OCI-LY7 (cell line): ENCODE measurements at regions not wholly inside any gene's neighbourhood (a gene's known extent, or its start where the extent isn't known, plus 50 kb on each side); places are given as distances from the start of the nearest gene placed in this dataset.

Experiments
- BruUV-seq: library from RNA; stranded (reverse); fragments of 400-500 nt; replicated peaks from 2 replicates; lab custom pipeline; 2021; lab: Mats Ljungman, UMichigan
- CTCF ChIA-PET: fragments of 300-600 bp; sonication (Branson Sonifier 250); formaldehyde crosslinking; loops from one replicate; lab custom pipeline; 2022; ENCODE audit warnings: antibody characterized with exemption; ENCODE audit not compliant: unreplicated experiment; lab: Charles Lee
- POLR2A ChIA-PET: fragments of 300-600 bp; sonication (Branson Sonifier 250); formaldehyde crosslinking; loops from one replicate; lab custom pipeline; 2022; ENCODE audit warnings: antibody characterized with exemption; lab: Charles Lee
- DNase-seq: peaks from one replicate; pipeline ENCODE4 v3.0.0-alpha.2; 2015; ENCODE audit warnings: low spot score
- H2AFZ ChIP-seq: fragments of 200-600 bp; sonication (generic), shearing (Covaris generic); 2 replicates; pipeline ENCODE4 v1.6.1; 2014; ENCODE audit warnings: mild to moderate bottlenecking, antibody characterized with exemption, low read length, moderate library complexity
- H3K27ac ChIP-seq: fragments of 200-600 bp; sonication (generic); 2 replicates; pipeline ENCODE4 v1.5.1; 2014; ENCODE audit warnings: mixed run types, low read depth, mild to moderate bottlenecking, moderate library complexity, low read length, inconsistent platforms; ENCODE audit not compliant: poor library complexity, severe bottlenecking
- H3K36me3 ChIP-seq: fragments of 200-600 bp; sonication (generic); 2 replicates; pipeline ENCODE4 v1.6.1; 2014; ENCODE audit warnings: mild to moderate bottlenecking, antibody characterized with exemption, low read length, moderate library complexity, mixed read lengths; ENCODE audit not compliant: insufficient read depth
- H3K4me1 ChIP-seq: fragments of 200-600 bp; sonication (generic); 2 replicates; pipeline ENCODE4 v1.5.1; 2014; ENCODE audit warnings: mild to moderate bottlenecking, low read length; ENCODE audit not compliant: insufficient read depth, poor library complexity, severe bottlenecking
- H3K4me2 ChIP-seq: fragments of 200-600 bp; sonication (generic); 2 replicates; pipeline ENCODE4 v1.6.1; 2014; ENCODE audit warnings: mild to moderate bottlenecking, low read length
- H3K4me3 ChIP-seq: fragments of 200-600 bp; sonication (generic); 2 replicates; pipeline ENCODE4 v1.5.1; 2014; ENCODE audit warnings: mild to moderate bottlenecking, low read depth, low read length; ENCODE audit not compliant: poor library complexity, severe bottlenecking
- H3K79me2 ChIP-seq: fragments of 200-600 bp; sonication (generic); 2 replicates; pipeline ENCODE4 v1.6.1; 2016; ENCODE audit warnings: low read depth, mild to moderate bottlenecking, low read length, moderate library complexity, mixed read lengths; ENCODE audit not compliant: insufficient read depth
- H3K9me2 ChIP-seq: fragments of 200-600 bp; sonication (generic); 2 replicates; pipeline ENCODE4 v1.6.1; 2016; ENCODE audit warnings: mild to moderate bottlenecking, low read length, mixed read lengths; ENCODE audit not compliant: insufficient read depth
- H3K9me3 ChIP-seq: fragments of 200-600 bp; sonication (generic); 2 replicates; pipeline ENCODE4 v1.6.1; 2014; ENCODE audit warnings: mild to moderate bottlenecking, mixed run types, low read length, mixed read lengths
- H4K20me1 ChIP-seq: fragments of 200-600 bp; sonication (generic); 2 replicates; pipeline ENCODE4 v1.6.1; 2014; ENCODE audit warnings: mild to moderate bottlenecking, antibody characterized with exemption, low read length, moderate library complexity, mixed read lengths; ENCODE audit not compliant: insufficient read depth
- EZH2phosphoT487 ChIP-seq: fragments of 200-600 bp; sonication (generic); IDR thresholded peaks from 2 replicates; pipeline ENCODE4 v1.6.1; 2018; ENCODE audit warnings: low read depth, borderline replicate concordance, mild to moderate bottlenecking, mixed run types, antibody characterized with exemption, low read length, moderate library complexity, mixed read lengths
- intact Hi-C: fragments of 100-400 bp; cut with micrococcal nuclease; formaldehyde crosslinking; loops from one replicate; pipeline ENCODE4 v1.10.0; 2022; ENCODE audit not compliant: unreplicated experiment
- TF ChIP-seq, protein P1 (sequence below): fragments of 200-600 bp; sonication (generic); conservative IDR thresholded peaks from 2 replicates; pipeline ENCODE4 v1.5.1; 2014; ENCODE audit warnings: mild to moderate bottlenecking, antibody characterized with exemption, low read length, moderate library complexity, mixed read lengths

DNA sequence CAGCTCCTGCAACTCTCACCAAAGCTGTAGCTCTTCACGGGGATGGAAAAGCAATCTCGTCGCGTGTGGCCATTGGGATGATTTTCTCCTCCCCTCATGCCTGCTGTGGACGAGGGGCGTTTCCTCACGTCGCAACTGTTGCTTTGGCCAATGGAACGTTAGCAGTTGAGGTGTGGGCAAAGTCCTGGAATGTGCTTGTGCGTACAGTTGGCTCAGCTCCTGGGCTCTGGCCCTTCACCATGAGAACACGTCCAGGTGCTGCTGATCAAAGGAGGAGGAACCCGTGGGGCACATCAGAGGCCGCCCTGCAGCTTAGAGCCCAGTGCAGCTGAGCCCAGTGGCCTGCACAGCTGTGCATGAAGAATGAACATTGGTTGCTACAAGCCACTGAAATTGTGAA is 186.1 kb downstream of the TJP1 start:
- Histone ChIP-seq H3K4me3 (no peak overlapping the region), H3K27ac (no peak overlapping the region), H3K79me2 (no peaks in the 10 kb centered on the region), H3K4me2 (no peak overlapping the region), H3K9me2 (no peaks in the 10 kb centered on the region), H2AFZ (no peak overlapping the region), H3K9me3 (no peaks in the 10 kb centered on the region), H4K20me1 (no peaks in the 10 kb centered on the region), H3K4me1 (no peaks in the 10 kb centered on the region), H3K36me3 (no peaks in the 10 kb centered on the region)
- POLR2A ChIA-PET, result no interaction called here
- intact Hi-C loops, result no loop called here
- no TSS peak for BruUV-seq
- TF ChIP-seq, protein P1, sequence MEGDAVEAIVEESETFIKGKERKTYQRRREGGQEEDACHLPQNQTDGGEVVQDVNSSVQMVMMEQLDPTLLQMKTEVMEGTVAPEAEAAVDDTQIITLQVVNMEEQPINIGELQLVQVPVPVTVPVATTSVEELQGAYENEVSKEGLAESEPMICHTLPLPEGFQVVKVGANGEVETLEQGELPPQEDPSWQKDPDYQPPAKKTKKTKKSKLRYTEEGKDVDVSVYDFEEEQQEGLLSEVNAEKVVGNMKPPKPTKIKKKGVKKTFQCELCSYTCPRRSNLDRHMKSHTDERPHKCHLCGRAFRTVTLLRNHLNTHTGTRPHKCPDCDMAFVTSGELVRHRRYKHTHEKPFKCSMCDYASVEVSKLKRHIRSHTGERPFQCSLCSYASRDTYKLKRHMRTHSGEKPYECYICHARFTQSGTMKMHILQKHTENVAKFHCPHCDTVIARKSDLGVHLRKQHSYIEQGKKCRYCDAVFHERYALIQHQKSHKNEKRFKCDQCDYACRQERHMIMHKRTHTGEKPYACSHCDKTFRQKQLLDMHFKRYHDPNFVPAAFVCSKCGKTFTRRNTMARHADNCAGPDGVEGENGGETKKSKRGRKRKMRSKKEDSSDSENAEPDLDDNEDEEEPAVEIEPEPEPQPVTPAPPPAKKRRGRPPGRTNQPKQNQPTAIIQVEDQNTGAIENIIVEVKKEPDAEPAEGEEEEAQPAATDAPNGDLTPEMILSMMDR, result no peak
- TF ChIP-seq EZH2phosphoT487, result no peak
- DNase-seq, result no peak
- CTCF ChIA-PET, result no interaction called here

DNA sequence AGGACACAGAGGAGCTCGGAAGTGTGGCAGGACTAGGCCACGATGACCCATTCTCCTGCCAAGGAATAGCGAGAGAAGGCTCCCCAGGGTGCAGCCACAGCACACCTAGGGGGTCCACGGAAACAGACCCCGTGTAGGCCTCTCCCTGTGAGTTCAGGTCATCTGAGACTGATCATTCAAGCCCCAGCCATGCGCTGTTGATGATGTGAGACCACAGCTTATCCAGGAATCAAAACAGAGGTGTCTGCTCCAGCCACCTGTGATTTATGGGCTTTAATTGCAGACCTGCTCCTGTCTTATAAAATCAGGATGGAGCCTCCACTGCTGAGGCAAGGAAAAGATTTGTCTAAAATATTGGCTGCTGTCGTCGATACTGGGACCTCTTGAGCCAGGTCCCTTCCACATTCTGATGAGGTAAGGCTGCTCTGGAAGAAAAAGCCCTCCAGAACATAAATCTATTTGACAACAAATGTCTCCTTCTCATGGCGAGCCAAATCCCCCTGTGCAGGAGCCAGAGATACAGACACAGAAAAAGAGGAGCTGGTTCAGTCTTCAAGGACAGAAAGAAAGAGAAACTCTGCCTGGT is 186.7 kb downstream of the TJP1 start:
- intact Hi-C loops, result no loop called here
- POLR2A ChIA-PET, result no interaction called here
- TF ChIP-seq, protein P1, result no peak
- TF ChIP-seq EZH2phosphoT487, result no peak
- no TSS peak for BruUV-seq
- no peaks in the 10 kb centered on the region for H4K20me1 ChIP-seq
- H3K9me3 ChIP-seq, result no peaks in the 10 kb centered on the region
- no peak overlapping the region for H3K27ac ChIP-seq
- no peak overlapping the region for H2AFZ ChIP-seq
- H3K9me2 ChIP-seq, result no peaks in the 10 kb centered on the region
- no peaks in the 10 kb centered on the region for H3K36me3 ChIP-seq
- no peaks in the 10 kb centered on the region for H3K4me1 ChIP-seq
- no peak overlapping the region for H3K4me2 ChIP-seq
- CTCF ChIA-PET, result no interaction called here
- H3K4me3 ChIP-seq, result no peak overlapping the region
- H3K79me2 ChIP-seq, result no peaks in the 10 kb centered on the region
- no peak for DNase-seq

DNA sequence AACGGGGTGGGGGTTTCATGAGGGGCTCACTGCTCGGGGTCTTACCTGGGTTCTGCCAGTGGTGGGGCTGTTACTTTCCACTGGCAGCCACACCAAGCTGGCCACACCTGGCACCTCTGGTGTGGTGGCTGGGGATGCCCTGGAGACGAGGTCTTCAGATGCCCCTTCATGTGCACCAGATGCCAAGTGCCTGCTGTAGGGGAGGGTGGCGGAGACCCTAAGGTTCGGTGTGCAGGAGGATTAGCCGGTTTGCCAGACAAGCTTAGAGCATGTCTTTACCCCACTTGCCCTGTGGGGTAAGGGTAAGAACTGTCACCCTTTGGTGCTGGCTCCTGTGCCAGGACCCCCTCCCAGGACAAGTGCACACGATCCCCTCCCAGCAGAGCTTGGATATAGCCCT is 188.3 kb downstream of the TJP1 start:
- ChIA-PET CTCF (no interaction called here), POLR2A (interaction anchor here (0.7 kb wide), 1 partner anchor 1447 kb away, joined by 4 read pairs; no protein-coding TSS in a partner anchor)
- Histone ChIP-seq H4K20me1 (no peaks in the 10 kb centered on the region), H3K4me3 (no peak overlapping the region), H3K36me3 (no peaks in the 10 kb centered on the region), H3K27ac (no peak overlapping the region), H3K9me3 (no peaks in the 10 kb centered on the region), H3K9me2 (no peaks in the 10 kb centered on the region), H2AFZ (no peak overlapping the region), H3K4me1 (no peaks in the 10 kb centered on the region), H3K4me2 (no peak overlapping the region), H3K79me2 (no peaks in the 10 kb centered on the region)
- no peak for DNase-seq
- no TSS peak for BruUV-seq
- intact Hi-C loops, result no loop called here
- TF ChIP-seq, protein P1, result no peak
- no peak for TF ChIP-seq EZH2phosphoT487
